ENCODE measurements at regions not wholly inside any gene's neighbourhood (a gene's known extent, or its start where the extent isn't known, plus 50 kb on each side); places are given as distances from the start of the nearest gene placed in this dataset.

- no peak for TF ChIP-seq CTCF (IDR thresholded peaks at IDR 0.05; ENCODE audit: insufficient read depth, low read depth, low read length, missing control alignments)
- H3K4me3 ChIP-seq (ENCODE audit: low read depth, low read length), result no peak overlapping the region
- DNase-seq (ENCODE audit: low read depth), result no peak
These were observed 196.3 kb upstream of the ALCAM start for GRCh38 chr3:105170423-105170822.

- no peak for TF ChIP-seq CTCF (IDR thresholded peaks at IDR 0.05; ENCODE audit: insufficient read depth, low read depth, low read length, missing control alignments)
- DNase-seq (ENCODE audit: low read depth), result no peak
- no peak overlapping the region for H3K4me3 ChIP-seq (ENCODE audit: low read depth, low read length)
These were observed 192.6 kb upstream of the ALCAM start for GRCh38 chr3:105174017-105174615.

GRCh38 chr3:105177576-105177975 is 189.1 kb upstream of the ALCAM start:
- no peak for DNase-seq (ENCODE audit: low read depth)
- TF ChIP-seq CTCF (IDR thresholded peaks at IDR 0.05; ENCODE audit: insufficient read depth, low read depth, low read length, missing control alignments), result no peak
- no peak overlapping the region for H3K4me3 ChIP-seq (ENCODE audit: low read depth, low read length)

- H3K4me3 ChIP-seq (ENCODE audit: low read depth, low read length), result no peak overlapping the region
- DNase-seq (ENCODE audit: low read depth), result no peak
- TF ChIP-seq CTCF (IDR thresholded peaks at IDR 0.05; ENCODE audit: insufficient read depth, low read depth, low read length, missing control alignments), result no peak
These were observed 179.4 kb upstream of the ALCAM start for GRCh38 chr3:105187344-105187743.

GRCh38 chr3:105195260-105195659 is 171.4 kb upstream of the ALCAM start:
- no peak overlapping the region for H3K4me3 ChIP-seq (ENCODE audit: low read depth, low read length)
- no peak for TF ChIP-seq CTCF (IDR thresholded peaks at IDR 0.05; ENCODE audit: insufficient read depth, low read depth, low read length, missing control alignments)
- no peak for DNase-seq (ENCODE audit: low read depth)

GRCh38 chr3:105197863-105198262 is 168.8 kb upstream of the ALCAM start:
- TF ChIP-seq CTCF (IDR thresholded peaks at IDR 0.05; ENCODE audit: insufficient read depth, low read depth, low read length, missing control alignments), result no peak
- H3K4me3 ChIP-seq (ENCODE audit: low read depth, low read length), result no peak overlapping the region
- no peak for DNase-seq (ENCODE audit: low read depth)

GRCh38 chr3:105199217-105199616 is 167.5 kb upstream of the ALCAM start:
- no peak overlapping the region for H3K4me3 ChIP-seq (ENCODE audit: low read depth, low read length)
- no peak for DNase-seq (ENCODE audit: low read depth)
- no peak for TF ChIP-seq CTCF (IDR thresholded peaks at IDR 0.05; ENCODE audit: insufficient read depth, low read depth, low read length, missing control alignments)
